ENCODE measurements at regions not wholly inside any gene's neighbourhood (a gene's known extent, or its start where the extent isn't known, plus 50 kb on each side); places are given as distances from the start of the nearest gene placed in this dataset.

GRCh38 chr4:57220172-57220571, 110.0 kb upstream of the IGFBP7 start:
- in situ Hi-C loops (cut with HindIII; ENCODE audit: extremely low pct_ligation_motif_present, low pct_unique_long_range_greater_than_20kb), result no loop called here

GRCh38 chr4:57219431-57219830, 109.2 kb upstream of the IGFBP7 start:
- no peak overlapping the region for H2AFZ ChIP-seq (ENCODE audit: low read length)
- H3K4me2 ChIP-seq (ENCODE audit: low read depth, low read length), result no peak overlapping the region
- no peaks in the 10 kb centered on the region for H3K36me3 ChIP-seq (replicated peaks in 1 of 2; ENCODE audit: control insufficient read depth in 1 of 2, insufficient read depth in 2 of 2, low read length in 2 of 2)
- DNase-seq (ENCODE audit: low spot score), result no peak
- H3K27ac ChIP-seq (ENCODE audit: extremely low read length, insufficient read depth, low read length), result no peak overlapping the region
- no peak overlapping the region for H3K9ac ChIP-seq (ENCODE audit: insufficient read depth, low read depth, low read length)
- H3K4me1 ChIP-seq (ENCODE audit: insufficient read depth, low read length), result no peaks in the 10 kb centered on the region
- BruUV-seq (replicated peaks), result no TSS peak
- H4K20me1 ChIP-seq (ENCODE audit: insufficient read depth, low read length), result no peaks in the 10 kb centered on the region
- no peak overlapping the region for H3K4me3 ChIP-seq (replicated peaks in 1 of 3; ENCODE audit: insufficient read depth in 1 of 3, low read depth in 2 of 3, low read length in 3 of 3)
- TF ChIP-seq ZNF576 (CRISPR knock-in tag; IDR thresholded peaks at IDR 0.05), result no peak
- TF ChIP-seq MXD1 (CRISPR knock-in tag; IDR thresholded peaks at IDR 0.05), result no peak
- no peak for TF ChIP-seq GTF3A (CRISPR knock-in tag; conservative IDR thresholded peaks at IDR 0.05)
- no peak for TF ChIP-seq ZBTB20 (CRISPR knock-in tag; IDR thresholded peaks at IDR 0.05; ENCODE audit: borderline replicate concordance, low read depth)
- no peak for TF ChIP-seq BRF2 (CRISPR knock-in tag; IDR thresholded peaks at IDR 0.05)
- TF ChIP-seq ZNF639 (CRISPR knock-in tag; conservative IDR thresholded peaks at IDR 0.05), result no peak
- no peak for TF ChIP-seq GATA4 (IDR thresholded peaks at IDR 0.05; ENCODE audit: borderline replicate concordance, low read depth)
- TF ChIP-seq ZNF841 (CRISPR knock-in tag; IDR thresholded peaks at IDR 0.05; ENCODE audit: borderline replicate concordance), result no peak
- H3K9me3 ChIP-seq (ENCODE audit: low read length), result no peaks in the 10 kb centered on the region
- H3K27me3 ChIP-seq (ENCODE audit: control insufficient read depth in 1 of 2, insufficient read depth in 2 of 2, low read length in 2 of 2), result 0 out of 5 replicates have a peak, but pooled peaks cover 0 to 2% of the 10 kb centered on the region in 2 experiments
- FAIRE-seq, result no peak
- 0% methylated on average over 2 of the region's 2 CpGs for WGBS (ENCODE audit: low lambda C conversion rate)
- ChIA-PET POLR2A (no interaction called here), CTCF (ENCODE audit: low intra/inter-chr PET ratio, low total read pairs) (no interaction called here)
- in situ Hi-C loops (cut with HindIII; ENCODE audit: extremely low pct_ligation_motif_present, low pct_unique_long_range_greater_than_20kb), result no loop called here
- no peak for ATAC-seq
- intact Hi-C loops (cut with micrococcal nuclease; ENCODE audit: unreplicated experiment), result no loop called here
- H3K79me2 ChIP-seq (ENCODE audit: insufficient read depth, low read length), result no peaks in the 10 kb centered on the region

More at GRCh38 chr4:57220172-57220571, 110.0 kb upstream of the IGFBP7 start:
- Histone ChIP-seq H3K4me1 (ENCODE audit: insufficient read depth, low read length) (no peaks in the 10 kb centered on the region), H3K36me3 (replicated peaks in 1 of 2; ENCODE audit: control insufficient read depth in 1 of 2, insufficient read depth in 2 of 2, low read length in 2 of 2) (no peaks in the 10 kb centered on the region), H3K9ac (ENCODE audit: insufficient read depth, low read depth, low read length) (no peak overlapping the region), H3K27me3 (ENCODE audit: control insufficient read depth in 1 of 2, insufficient read depth in 2 of 2, low read length in 2 of 2) (no peaks in the 10 kb centered on the region), H2AFZ (ENCODE audit: low read length) (no peak overlapping the region), H3K4me2 (ENCODE audit: low read depth, low read length) (no peak overlapping the region), H3K4me3 (replicated peaks in 1 of 3; ENCODE audit: insufficient read depth in 1 of 3, low read depth in 2 of 3, low read length in 3 of 3) (no peak overlapping the region), H4K20me1 (ENCODE audit: insufficient read depth, low read length) (no peaks in the 10 kb centered on the region), H3K27ac (ENCODE audit: extremely low read length, insufficient read depth, low read length) (no peak overlapping the region), H3K9me3 (ENCODE audit: low read length) (no peaks in the 10 kb centered on the region), H3K79me2 (ENCODE audit: insufficient read depth, low read length) (no peaks in the 10 kb centered on the region)
- 8% methylated on average over 2 of the region's 2 CpGs for WGBS (ENCODE audit: low lambda C conversion rate)
- no peak for ATAC-seq
- intact Hi-C loops (cut with micrococcal nuclease; ENCODE audit: unreplicated experiment), result no loop called here
- POLR2A ChIA-PET, result no interaction called here
- CTCF ChIA-PET (ENCODE audit: low intra/inter-chr PET ratio, low total read pairs), result no interaction called here
- BruUV-seq (replicated peaks), result no TSS peak
- DNase-seq (ENCODE audit: low spot score), result no peak
- no peak for FAIRE-seq
- no peak for TF ChIP-seq KLF12 (CRISPR knock-in tag; IDR thresholded peaks at IDR 0.05; ENCODE audit: borderline replicate concordance)
- TF ChIP-seq KAT2B (IDR thresholded peaks at IDR 0.05; ENCODE audit: borderline replicate concordance, low read depth, low read length), result no peak
- no peak for TF ChIP-seq IKZF4 (CRISPR knock-in tag; IDR thresholded peaks at IDR 0.05; ENCODE audit: borderline replicate concordance, low read depth, not compliant biosample characterization)
- TF ChIP-seq ZSCAN9 (CRISPR knock-in tag; IDR thresholded peaks at IDR 0.05; ENCODE audit: borderline replicate concordance), result no peak
- no peak for TF ChIP-seq SP2 (CRISPR knock-in tag; IDR thresholded peaks at IDR 0.05)
- no peak for TF ChIP-seq ZFP91 (CRISPR knock-in tag; IDR thresholded peaks at IDR 0.05; ENCODE audit: borderline replicate concordance)
- TF ChIP-seq TOPORS (CRISPR knock-in tag; IDR thresholded peaks at IDR 0.05), result no peak
- TF ChIP-seq ZNF441 (CRISPR knock-in tag; IDR thresholded peaks at IDR 0.05; ENCODE audit: borderline replicate concordance), result no peak
- no peak for TF ChIP-seq CBX5 (CRISPR knock-in tag; IDR thresholded peaks at IDR 0.05; ENCODE audit: borderline replicate concordance)
- no peak for TF ChIP-seq HOXD1 (CRISPR knock-in tag; IDR thresholded peaks at IDR 0.05)
- TF ChIP-seq ZNF615 (CRISPR knock-in tag; IDR thresholded peaks at IDR 0.05; ENCODE audit: borderline replicate concordance), result no peak

Data from HepG2 (cell line).